ENCODE measurements at regions not wholly inside any gene's neighbourhood (a gene's known extent, or its start where the extent isn't known, plus 50 kb on each side); places are given as distances from the start of the nearest gene placed in this dataset.

- TF ChIP-seq POLR2A (IDR thresholded peaks at IDR 0.05; ENCODE audit: low read length) (no peak), EP300 (IDR thresholded peaks at IDR 0.05) (no peak), MAZ (IDR thresholded peaks at IDR 0.05; ENCODE audit: borderline replicate concordance, low read depth, low read length) (no peak), MYC (IDR thresholded peaks at IDR 0.05; ENCODE audit: borderline replicate concordance, low read length) (no peak), ZFP36 (IDR thresholded peaks at IDR 0.05; ENCODE audit: borderline replicate concordance, partially characterized antibody) (no peak), SREBF2 (IDR thresholded peaks at IDR 0.05) (no peak)
- TF ChIP-seq, protein P1, sequence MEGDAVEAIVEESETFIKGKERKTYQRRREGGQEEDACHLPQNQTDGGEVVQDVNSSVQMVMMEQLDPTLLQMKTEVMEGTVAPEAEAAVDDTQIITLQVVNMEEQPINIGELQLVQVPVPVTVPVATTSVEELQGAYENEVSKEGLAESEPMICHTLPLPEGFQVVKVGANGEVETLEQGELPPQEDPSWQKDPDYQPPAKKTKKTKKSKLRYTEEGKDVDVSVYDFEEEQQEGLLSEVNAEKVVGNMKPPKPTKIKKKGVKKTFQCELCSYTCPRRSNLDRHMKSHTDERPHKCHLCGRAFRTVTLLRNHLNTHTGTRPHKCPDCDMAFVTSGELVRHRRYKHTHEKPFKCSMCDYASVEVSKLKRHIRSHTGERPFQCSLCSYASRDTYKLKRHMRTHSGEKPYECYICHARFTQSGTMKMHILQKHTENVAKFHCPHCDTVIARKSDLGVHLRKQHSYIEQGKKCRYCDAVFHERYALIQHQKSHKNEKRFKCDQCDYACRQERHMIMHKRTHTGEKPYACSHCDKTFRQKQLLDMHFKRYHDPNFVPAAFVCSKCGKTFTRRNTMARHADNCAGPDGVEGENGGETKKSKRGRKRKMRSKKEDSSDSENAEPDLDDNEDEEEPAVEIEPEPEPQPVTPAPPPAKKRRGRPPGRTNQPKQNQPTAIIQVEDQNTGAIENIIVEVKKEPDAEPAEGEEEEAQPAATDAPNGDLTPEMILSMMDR (IDR thresholded peaks at IDR 0.05) = no peak
- TF ChIP-seq, protein P2, sequence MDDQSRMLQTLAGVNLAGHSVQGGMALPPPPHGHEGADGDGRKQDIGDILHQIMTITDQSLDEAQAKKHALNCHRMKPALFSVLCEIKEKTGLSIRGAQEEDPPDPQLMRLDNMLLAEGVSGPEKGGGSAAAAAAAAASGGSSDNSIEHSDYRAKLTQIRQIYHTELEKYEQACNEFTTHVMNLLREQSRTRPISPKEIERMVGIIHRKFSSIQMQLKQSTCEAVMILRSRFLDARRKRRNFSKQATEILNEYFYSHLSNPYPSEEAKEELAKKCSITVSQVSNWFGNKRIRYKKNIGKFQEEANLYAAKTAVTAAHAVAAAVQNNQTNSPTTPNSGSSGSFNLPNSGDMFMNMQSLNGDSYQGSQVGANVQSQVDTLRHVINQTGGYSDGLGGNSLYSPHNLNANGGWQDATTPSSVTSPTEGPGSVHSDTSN (IDR thresholded peaks at IDR 0.05) = no peak
These were observed 314.5 kb downstream of the TLE3 start for GRCh38 chr15:69783211-69783610.
